Pancreas (tissue), 10 donors: ENCODE measurements at regions not wholly inside any gene's neighbourhood (a gene's known extent, or its start where the extent isn't known, plus 50 kb on each side); places are given as distances from the start of the nearest gene placed in this dataset.

Source experiments
- ATAC-seq, 4 donors: fragments of 200-7000 bp; cut with Tn5 transposase; one replicate each; pipeline versions ENCODE4 v1.8.0 to v1.9.1; 2020; ENCODE audit warnings: mild to moderate bottlenecking in 4 of 4, moderate library complexity in 4 of 4
- DNase-seq, 6 donors: peaks; one replicate each; pipeline ENCODE4 v3.0.0-alpha.2; 2020
- FAIRE-seq: peaks from 2 replicates; lab custom pipeline; 2012; peaks lifted over from hg19 to GRCh38; lab: Jason Lieb, UNC
- H3K27ac ChIP-seq, 4 donors: fragments of 200-600 bp; sonication (generic); 1 replicate in 3 of 4; 2 replicates in 1 of 4; pipeline versions ENCODE4 v1.5.0 to v1.8.0; 2020
- H3K27me3 ChIP-seq, 4 donors: fragments of 200-600 bp; one replicate each; pipeline ENCODE4 v1.8.0; 2021
- H3K36me3 ChIP-seq, 3 donors: fragments of 200-600 bp; sonication (generic) in 1 of 3; one replicate each; pipeline versions ENCODE4 v1.5.0 to v1.8.0; 2020 to 2021
- H3K4me1 ChIP-seq, 3 donors: fragments of 200-600 bp; one replicate each; pipeline ENCODE4 v1.8.0; 2021
- H3K4me3 ChIP-seq, 4 donors: fragments of 200-600 bp; sonication (generic) in 2 of 4; one replicate each; pipeline versions ENCODE4 v1.5.0 to v1.8.0; 2020 to 2021
- H3K9me3 ChIP-seq, 4 donors: fragments of 200-600 bp; one replicate each; pipeline ENCODE4 v1.8.0; 2021
- CTCF ChIP-seq, 4 donors: fragments of 200-600 bp; sonication (generic) in 3 of 4; IDR thresholded peaks; one replicate each; pipeline versions ENCODE4 v1.5.0 to v1.8.0; 2021; ENCODE audit warnings: antibody characterized with exemption in 4 of 4
- WGBS, 2 donors: extraction: QIAGEN DNeasy Blood & Tissue Kit; methylation state at CpG; one replicate each; pipeline ENCODE4 v1.1.7; 2013; 5-methylcytosine and 5-hydroxymethylcytosine counted together
- intact Hi-C, 3 donors: fragments of 100-400 bp; cut with DNase I; formaldehyde crosslinking; loops; one replicate each; pipeline versions ENCODE4 v1.11.1 to v1.14.2; 2022
- donor health status: healthy with polysubstance abuse.
- donor health status: DM: no; HTN: no; CAD: no; lungs with moderate emphysema.
- donor health status: DM: no; HTN: no; CAD: no.
- donor health status: control.
- donor health status: control.
- donor health status: Bipolar disorder and iron deficiency.
- donor health status: DM: yes; HTN: yes; CAD: no.
- donor health status: DM: no; HTN: no; CAD: no.
- donor health status: DM: no; HTN: no; CAD: no.
- donor health status: DM: yes; HTN: yes; CAD: no.

DNA sequence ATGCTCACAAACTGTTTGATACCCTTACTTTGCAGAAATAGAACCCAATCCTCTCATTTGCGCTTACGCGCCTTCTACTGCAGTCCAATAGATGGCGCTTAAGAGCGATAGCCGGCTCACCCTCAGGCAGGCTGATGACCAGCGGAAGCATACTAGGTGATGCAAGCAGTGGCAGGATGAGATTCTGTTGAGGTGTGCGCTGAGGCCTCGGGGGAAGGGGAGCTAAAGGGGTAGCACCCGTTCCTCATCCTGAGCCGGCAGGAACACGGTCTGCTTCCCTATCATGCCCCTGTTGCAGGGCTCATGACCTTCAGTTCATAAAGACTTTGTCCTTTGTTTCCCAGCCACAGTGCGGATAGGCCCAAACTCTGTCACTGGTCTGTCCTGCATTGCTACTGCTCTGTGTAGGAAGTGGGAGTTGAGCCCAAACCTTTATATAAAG lies 628.9 kb downstream of the TLL1 start:
- intact Hi-C loops: no loop called here
- FAIRE-seq (no peak), DNase-seq (peak in 4 of 6 donors; percentile 15 to 52 (median 35)), ATAC-seq (peak; percentile 68 to 88 (median 78))
- WGBS, 2 donors: 17 to 19% methylated on average over 13 of the region's 13 CpGs
- Histone ChIP-seq H3K4me3 (no peak overlapping the region), H3K36me3 (no peaks in the 10 kb centered on the region), H3K27ac (no peak overlapping the region), H3K4me1 (no peaks in the 10 kb centered on the region), H3K27me3 (no peaks in the 10 kb centered on the region), H3K9me3 (no peaks in the 10 kb centered on the region)
- peak in 3 of 4 donors; percentile 9 to 42 (median 20) for TF ChIP-seq CTCF (IDR thresholded peaks at IDR 0.05)

DNA sequence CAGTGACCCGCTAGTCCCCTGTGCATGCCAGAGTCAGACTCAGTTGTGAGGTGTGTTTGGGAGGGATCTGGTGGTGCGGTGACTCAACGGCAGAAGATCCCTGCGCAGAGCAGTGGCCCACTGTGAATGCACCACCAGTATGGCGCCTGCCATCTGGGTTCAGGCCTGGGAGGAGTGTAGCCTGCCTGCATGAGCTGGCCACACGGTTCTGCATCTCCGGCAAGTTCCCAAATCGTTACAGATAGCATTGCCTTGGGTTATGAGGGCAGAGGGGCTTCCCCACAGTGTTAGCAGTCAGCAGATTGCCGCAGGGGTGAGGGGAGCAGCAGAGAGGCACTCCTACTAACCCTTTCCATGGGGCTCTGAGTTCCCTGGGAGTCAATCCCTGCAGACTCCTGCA lies 629.6 kb downstream of the TLL1 start:
- Histone ChIP-seq H3K4me3 (no peak overlapping the region), H3K4me1 (no peaks in the 10 kb centered on the region), H3K9me3 (no peaks in the 10 kb centered on the region), H3K27ac (no peak overlapping the region), H3K27me3 (no peaks in the 10 kb centered on the region), H3K36me3 (no peaks in the 10 kb centered on the region)
- TF ChIP-seq CTCF (IDR thresholded peaks at IDR 0.05): no peak
- DNase-seq: no peak
- intact Hi-C loops: no loop called here
- ATAC-seq: no peak
- no peak for FAIRE-seq
- WGBS, 2 donors: 82 to 86% methylated on average over 9 of the region's 9 CpGs

DNA sequence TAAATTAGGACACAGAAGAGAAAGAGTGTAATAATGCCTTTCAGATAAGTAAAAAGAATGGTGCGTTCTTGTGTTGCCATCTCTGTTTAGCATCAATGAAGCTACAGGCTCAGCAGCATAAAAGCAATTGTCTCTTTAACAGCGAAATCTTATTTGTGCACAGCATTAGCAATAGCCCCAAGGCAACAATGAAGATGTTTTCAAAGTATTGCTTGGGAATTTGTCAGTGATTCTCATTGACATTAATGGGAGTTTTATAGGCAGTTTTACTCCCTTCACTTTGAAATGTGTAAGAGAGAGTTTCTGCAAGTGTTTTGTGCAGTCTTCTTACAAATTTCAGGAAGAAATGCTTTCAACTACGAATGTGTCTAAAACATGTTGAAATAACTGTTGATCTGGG lies 633.0 kb downstream of the TLL1 start:
- ATAC-seq (no peak), DNase-seq (no peak), FAIRE-seq (no peak)
- Histone ChIP-seq H3K27me3 (no peaks in the 10 kb centered on the region), H3K4me1 (no peaks in the 10 kb centered on the region), H3K4me3 (no peak overlapping the region), H3K36me3 (no peaks in the 10 kb centered on the region), H3K9me3 (no peaks in the 10 kb centered on the region), H3K27ac (no peak overlapping the region)
- TF ChIP-seq CTCF (IDR thresholded peaks at IDR 0.05): no peak
- 67 to 80% methylated on average over 3 of the region's 3 CpGs for WGBS, 2 donors
- intact Hi-C loops: no loop called here

- Histone ChIP-seq H3K36me3 (no peaks in the 10 kb centered on the region), H3K4me3 (no peak overlapping the region), H3K27ac (no peak overlapping the region), H3K9me3 (no peaks in the 10 kb centered on the region), H3K27me3 (no peaks in the 10 kb centered on the region), H3K4me1 (no peaks in the 10 kb centered on the region)
- ATAC-seq (no peak), DNase-seq (no peak), FAIRE-seq (no peak)
- TF ChIP-seq CTCF (IDR thresholded peaks at IDR 0.05): no peak
- intact Hi-C loops: no loop called here
- WGBS, 2 donors: 60 to 74% methylated on average over 5 of the region's 5 CpGs
Measured at GRCh38 chr4:166512267-166512666, 639.2 kb downstream of the TLL1 start.

DNA sequence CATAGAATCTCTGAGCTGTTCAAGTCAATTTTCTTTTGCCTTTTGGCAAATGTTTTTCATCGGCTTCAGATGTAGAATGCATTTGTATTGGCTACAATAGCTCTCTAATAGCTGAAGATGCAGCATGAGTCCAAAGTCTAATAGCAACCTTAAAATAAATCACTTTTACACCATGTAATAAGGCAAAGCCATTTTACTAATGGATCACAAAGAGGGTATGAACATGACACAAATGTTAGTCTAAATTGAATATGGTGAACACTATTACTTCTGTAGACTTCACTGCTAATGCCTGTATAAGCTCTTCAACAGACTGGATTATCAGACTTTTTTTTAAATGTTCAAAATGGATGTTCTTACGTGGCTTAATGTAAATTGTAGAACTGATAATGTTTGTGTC lies 645.3 kb downstream of the TLL1 start:
- intact Hi-C loops: no loop called here
- Histone ChIP-seq H3K27me3 (no peaks in the 10 kb centered on the region), H3K36me3 (no peaks in the 10 kb centered on the region), H3K4me3 (no peak overlapping the region), H3K27ac (no peak overlapping the region), H3K9me3 (no peaks in the 10 kb centered on the region), H3K4me1 (no peaks in the 10 kb centered on the region)
- TF ChIP-seq CTCF (IDR thresholded peaks at IDR 0.05): no peak
- FAIRE-seq (no peak), DNase-seq (no peak), ATAC-seq (peak in 1 of 4 donors; percentile 64)
- 57 to 73% methylated on average over 2 of the region's 2 CpGs for WGBS, 2 donors
